ENCODE measurements at regions not wholly inside any gene's neighbourhood (a gene's known extent, or its start where the extent isn't known, plus 50 kb on each side); places are given as distances from the start of the nearest gene placed in this dataset.
A peak's percentile ranks its signal among the peaks of the same experiment; 100 is the strongest.

- H2AFZ ChIP-seq (ENCODE audit: low read depth, low read length): no peak overlapping the region
- no peak for TF ChIP-seq MXI1 (conservative IDR thresholded peaks at IDR 0.05; ENCODE audit: poor library complexity, severe bottlenecking)
- TF ChIP-seq RAD21 (conservative IDR thresholded peaks at IDR 0.05): no peak
- TF ChIP-seq REST (IDR thresholded peaks at IDR 0.05; ENCODE audit: borderline replicate concordance): no peak
- TF ChIP-seq EP300 (conservative IDR thresholded peaks at IDR 0.05; ENCODE audit: poor library complexity, severe bottlenecking): peak; percentile 86
- no peak for TF ChIP-seq CTCF (IDR thresholded peaks at IDR 0.05; ENCODE audit: poor library complexity, severe bottlenecking)
- peak; percentile 62 for TF ChIP-seq POLR2AphosphoS5 (IDR thresholded peaks at IDR 0.05)
Measured at GRCh38 chr5:36769129-36769770, 107.3 kb upstream of the NIPBL start.

GRCh38 chr5:36770125-36770524 is 106.4 kb upstream of the NIPBL start:
- H3K9me3 ChIP-seq (ENCODE audit: low read length): no peaks in the 10 kb centered on the region
- no peak overlapping the region for H2AFZ ChIP-seq (ENCODE audit: low read depth, low read length)
- no peak for TF ChIP-seq POLR2AphosphoS5 (IDR thresholded peaks at IDR 0.05)
- no peak for TF ChIP-seq MXI1 (conservative IDR thresholded peaks at IDR 0.05; ENCODE audit: poor library complexity, severe bottlenecking)
- no peak for TF ChIP-seq REST (IDR thresholded peaks at IDR 0.05; ENCODE audit: borderline replicate concordance)
- no peak for TF ChIP-seq SMC3 (conservative IDR thresholded peaks at IDR 0.05; ENCODE audit: poor library complexity)
- no peak for TF ChIP-seq CTCF (IDR thresholded peaks at IDR 0.05; ENCODE audit: poor library complexity, severe bottlenecking)
- TF ChIP-seq EZH2 (IDR thresholded peaks at IDR 0.05; ENCODE audit: borderline replicate concordance, insufficient read depth, low read length, poor library complexity, severe bottlenecking): no peak
- TF ChIP-seq EP300 (conservative IDR thresholded peaks at IDR 0.05; ENCODE audit: poor library complexity, severe bottlenecking): no peak
- no peak for TF ChIP-seq TAF1 (IDR thresholded peaks at IDR 0.05; ENCODE audit: low read depth)
- no peak for TF ChIP-seq RAD21 (conservative IDR thresholded peaks at IDR 0.05)
- no peak overlapping the region for H3K4me2 ChIP-seq (ENCODE audit: low read length)
- no peaks in the 10 kb centered on the region for H3K27me3 ChIP-seq (ENCODE audit: insufficient read depth, low read depth, low read length)
- no peaks in the 10 kb centered on the region for H3K36me3 ChIP-seq (ENCODE audit: insufficient read depth, low read length)
- no peaks in the 10 kb centered on the region for H3K79me2 ChIP-seq (replicated peaks; ENCODE audit: insufficient read depth, low read length)
- no peaks in the 10 kb centered on the region for H4K20me1 ChIP-seq (ENCODE audit: insufficient read depth)
- no peak overlapping the region for H3K4me3 ChIP-seq (ENCODE audit: low read length)
- no peaks in the 10 kb centered on the region for H3F3A ChIP-seq (ENCODE audit: insufficient read depth, low read length, poor library complexity, severe bottlenecking)
- H3K9ac ChIP-seq (ENCODE audit: low read length): no peak overlapping the region
- no peak overlapping the region for H3K27ac ChIP-seq (ENCODE audit: low read length)
- H3K9me2 ChIP-seq (ENCODE audit: insufficient read depth, low read length): no peaks in the 10 kb centered on the region

More at GRCh38 chr5:36769129-36769770, 107.3 kb upstream of the NIPBL start:
- H3K27me3 ChIP-seq (ENCODE audit: insufficient read depth, low read depth, low read length): no peaks in the 10 kb centered on the region
- no peak overlapping the region for H3K27ac ChIP-seq (ENCODE audit: low read length)
- H4K20me1 ChIP-seq (ENCODE audit: insufficient read depth): no peaks in the 10 kb centered on the region
- H3K36me3 ChIP-seq (ENCODE audit: insufficient read depth, low read length): no peaks in the 10 kb centered on the region
- H3K9me3 ChIP-seq (ENCODE audit: low read length): no peaks in the 10 kb centered on the region
- no peaks in the 10 kb centered on the region for H3F3A ChIP-seq (ENCODE audit: insufficient read depth, low read length, poor library complexity, severe bottlenecking)
- no peak overlapping the region for H3K4me3 ChIP-seq (ENCODE audit: low read length)
- H3K79me2 ChIP-seq (replicated peaks; ENCODE audit: insufficient read depth, low read length): no peaks in the 10 kb centered on the region
- no peaks in the 10 kb centered on the region for H3K9me2 ChIP-seq (ENCODE audit: insufficient read depth, low read length)
- H3K9ac ChIP-seq (ENCODE audit: low read length): no peak overlapping the region
- H3K4me2 ChIP-seq (ENCODE audit: low read length): no peak overlapping the region
